Osteoblast (primary cell): ENCODE measurements at regions not wholly inside any gene's neighbourhood (a gene's known extent, or its start where the extent isn't known, plus 50 kb on each side); places are given as distances from the start of the nearest gene placed in this dataset.

Source experiments
- DNase-seq: peaks from one replicate; pipeline ENCODE4 v3.0.0; 2011; ENCODE audit warnings: low spot score, mixed read lengths; ENCODE audit not compliant: insufficient read length; ENCODE audit errors: missing footprints
- H2AFZ ChIP-seq: 2 replicates; pipeline ENCODE4 v1.6.0; 2011; ENCODE audit warnings: mild to moderate bottlenecking, low read length
- H3K27ac ChIP-seq: 2 replicates; pipeline ENCODE4 v1.5.1; 2011; ENCODE audit warnings: mild to moderate bottlenecking, low read depth, low read length, moderate library complexity
- H3K27me3 ChIP-seq: 2 replicates; pipeline ENCODE4 v1.6.0; 2012; ENCODE audit warnings: mild to moderate bottlenecking, control low read depth, inconsistent platforms, low read length, moderate library complexity; ENCODE audit not compliant: insufficient read depth
- H3K36me3 ChIP-seq: 2 replicates; pipeline ENCODE4 v1.5.1; 2011; ENCODE audit warnings: mild to moderate bottlenecking, low read length, control low read depth, moderate library complexity; ENCODE audit not compliant: insufficient read depth
- H3K4me1 ChIP-seq: 2 replicates; pipeline ENCODE4 v1.5.1; 2011; ENCODE audit warnings: mild to moderate bottlenecking, low read length, control low read depth, moderate library complexity; ENCODE audit not compliant: insufficient read depth
- H3K4me2 ChIP-seq: 2 replicates; pipeline ENCODE4 v1.6.0; 2011; ENCODE audit warnings: mild to moderate bottlenecking, low read length; ENCODE audit not compliant: insufficient read depth
- H3K4me3 ChIP-seq: fragments of 200-600 bp; sonication (generic); 3 replicates; pipeline ENCODE4 v1.5.1; 2012; ENCODE audit warnings: mild to moderate bottlenecking, low read length, inconsistent platforms; ENCODE audit not compliant: insufficient read depth
- H3K79me2 ChIP-seq: 2 replicates; pipeline ENCODE4 v1.6.0; 2012; ENCODE audit warnings: mild to moderate bottlenecking, low read length, control low read depth, inconsistent platforms; ENCODE audit not compliant: insufficient read depth
- H3K9me3 ChIP-seq: 2 replicates; pipeline ENCODE4 v1.5.1; 2011; ENCODE audit warnings: low read depth, low read length, control low read depth
- H4K20me1 ChIP-seq: 2 replicates; pipeline ENCODE4 v1.6.0; 2012; ENCODE audit warnings: mild to moderate bottlenecking, low read length, control low read depth; ENCODE audit not compliant: insufficient read depth
- CTCF ChIP-seq: IDR thresholded peaks from 2 replicates; pipeline ENCODE4 v1.5.1; 2011; ENCODE audit warnings: mild to moderate bottlenecking, low read depth, low read length, moderate library complexity; ENCODE audit errors: extremely low read depth

- Histone ChIP-seq H3K4me1 (no peaks in the 10 kb centered on the region), H4K20me1 (no peaks in the 10 kb centered on the region), H3K79me2 (no peaks in the 10 kb centered on the region), H3K4me3 (no peak overlapping the region), H3K36me3 (no peaks in the 10 kb centered on the region), H3K27ac (no peak overlapping the region), H3K27me3 (no peaks in the 10 kb centered on the region), H3K4me2 (no peak overlapping the region), H3K9me3 (no peaks in the 10 kb centered on the region), H2AFZ (no peak overlapping the region)
- no peak for TF ChIP-seq CTCF
- DNase-seq = no peak
These were observed 85.3 kb upstream of the STC2 start for GRCh38 chr5:173413471-173413982.

GRCh38 chr5:173412566-173412965 is 84.4 kb upstream of the STC2 start:
- Histone ChIP-seq H3K4me2 (no peak overlapping the region), H2AFZ (peak overlapping the region; percentile 57), H3K27me3 (no peaks in the 10 kb centered on the region), H3K79me2 (no peaks in the 10 kb centered on the region), H4K20me1 (no peaks in the 10 kb centered on the region), H3K27ac (no peak overlapping the region), H3K36me3 (no peaks in the 10 kb centered on the region), H3K9me3 (no peaks in the 10 kb centered on the region), H3K4me3 (no peak overlapping the region), H3K4me1 (no peaks in the 10 kb centered on the region)
- TF ChIP-seq CTCF = no peak
- DNase-seq = peak; percentile 87

- no peak for DNase-seq
- Histone ChIP-seq H3K36me3 (no peaks in the 10 kb centered on the region), H3K79me2 (no peaks in the 10 kb centered on the region), H3K4me1 (no peaks in the 10 kb centered on the region), H3K4me2 (no peak overlapping the region), H4K20me1 (no peaks in the 10 kb centered on the region), H3K27ac (no peak overlapping the region), H2AFZ (peak overlapping the region; percentile 57), H3K27me3 (no peaks in the 10 kb centered on the region), H3K9me3 (no peaks in the 10 kb centered on the region), H3K4me3 (no peak overlapping the region)
- TF ChIP-seq CTCF = no peak
These were observed 83.8 kb upstream of the STC2 start for GRCh38 chr5:173411791-173412555.

- Histone ChIP-seq H3K4me2 (no peak overlapping the region), H3K27ac (no peak overlapping the region), H4K20me1 (no peaks in the 10 kb centered on the region), H3K27me3 (no peaks in the 10 kb centered on the region), H3K4me1 (no peaks in the 10 kb centered on the region), H3K36me3 (no peaks in the 10 kb centered on the region), H3K79me2 (no peaks in the 10 kb centered on the region), H3K4me3 (no peak overlapping the region), H2AFZ (peak overlapping the region; percentile 35), H3K9me3 (no peaks in the 10 kb centered on the region)
- no peak for TF ChIP-seq CTCF
- DNase-seq = no peak
These were observed 82.4 kb upstream of the STC2 start for GRCh38 chr5:173410459-173411233.
